Fibroblast of lung (primary cell): ENCODE measurements at regions not wholly inside any gene's neighbourhood (a gene's known extent, or its start where the extent isn't known, plus 50 kb on each side); places are given as distances from the start of the nearest gene placed in this dataset.

ENCODE experiments used
- EZH2 ChIP-seq: IDR thresholded peaks from 2 replicates; pipeline ENCODE4 v1.5.1; 2012; ENCODE audit warnings: low read length, control low read depth, mild to moderate bottlenecking; ENCODE audit errors: missing control alignments
- TF ChIP-seq, protein P1 (sequence below), 2 donors: IDR thresholded peaks in 1 of 2; conservative IDR thresholded peaks in 1 of 2; 1 replicate in 1 of 2; 2 replicates in 1 of 2; pipeline ENCODE4 v1.5.1; 2011 to 2012; ENCODE audit warnings: low read length in 2 of 2, control low read depth in 1 of 2, inconsistent platforms in 1 of 2, low read depth in 1 of 2, mild to moderate bottlenecking in 1 of 2

DNA sequence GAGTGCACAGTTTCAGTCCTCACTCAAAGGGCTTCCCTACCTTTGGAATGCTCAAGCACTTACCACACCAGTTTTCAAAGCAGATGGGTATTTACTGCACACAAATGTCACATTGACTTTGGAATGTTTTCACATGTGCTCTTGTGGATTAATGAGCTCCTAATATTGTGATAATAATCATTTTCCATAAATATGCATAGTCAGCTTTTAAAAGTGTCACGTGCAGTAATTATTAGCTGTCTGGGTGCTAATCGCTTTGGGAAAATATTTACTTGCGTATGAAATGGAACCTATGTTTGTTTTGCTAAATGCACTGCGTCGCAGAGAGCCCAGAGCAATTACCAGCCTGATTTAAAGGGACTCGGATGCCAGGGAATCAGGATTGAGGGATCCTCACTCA lies 229.3 kb downstream of the SMAD2 start:
- TF ChIP-seq, protein P1, sequence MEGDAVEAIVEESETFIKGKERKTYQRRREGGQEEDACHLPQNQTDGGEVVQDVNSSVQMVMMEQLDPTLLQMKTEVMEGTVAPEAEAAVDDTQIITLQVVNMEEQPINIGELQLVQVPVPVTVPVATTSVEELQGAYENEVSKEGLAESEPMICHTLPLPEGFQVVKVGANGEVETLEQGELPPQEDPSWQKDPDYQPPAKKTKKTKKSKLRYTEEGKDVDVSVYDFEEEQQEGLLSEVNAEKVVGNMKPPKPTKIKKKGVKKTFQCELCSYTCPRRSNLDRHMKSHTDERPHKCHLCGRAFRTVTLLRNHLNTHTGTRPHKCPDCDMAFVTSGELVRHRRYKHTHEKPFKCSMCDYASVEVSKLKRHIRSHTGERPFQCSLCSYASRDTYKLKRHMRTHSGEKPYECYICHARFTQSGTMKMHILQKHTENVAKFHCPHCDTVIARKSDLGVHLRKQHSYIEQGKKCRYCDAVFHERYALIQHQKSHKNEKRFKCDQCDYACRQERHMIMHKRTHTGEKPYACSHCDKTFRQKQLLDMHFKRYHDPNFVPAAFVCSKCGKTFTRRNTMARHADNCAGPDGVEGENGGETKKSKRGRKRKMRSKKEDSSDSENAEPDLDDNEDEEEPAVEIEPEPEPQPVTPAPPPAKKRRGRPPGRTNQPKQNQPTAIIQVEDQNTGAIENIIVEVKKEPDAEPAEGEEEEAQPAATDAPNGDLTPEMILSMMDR (conservative IDR thresholded peaks at IDR 0.05 in 1 of 2, IDR thresholded peaks at IDR 0.05 in 1 of 2; ENCODE audit: low read depth in 1 of 2, low read length in 2 of 2): no peak
- TF ChIP-seq EZH2: no peak
